Epithelial cell of proximal tubule (primary cell): ENCODE measurements at regions not wholly inside any gene's neighbourhood (a gene's known extent, or its start where the extent isn't known, plus 50 kb on each side); places are given as distances from the start of the nearest gene placed in this dataset.

ENCODE experiments used
- DNase-seq: peaks from one replicate; pipeline ENCODE4 v3.0.0-alpha.2; 2011; ENCODE audit warnings: low read depth
- H3K4me3 ChIP-seq: 2 replicates; pipeline ENCODE4 v1.5.1; 2011; ENCODE audit warnings: low read depth, mild to moderate bottlenecking, low read length
- TF ChIP-seq, protein P1 (sequence below): conservative IDR thresholded peaks from 2 replicates; pipeline ENCODE4 v1.5.1; 2012; ENCODE audit warnings: low read depth, mild to moderate bottlenecking, low read length

GRCh38 chrX:25805744-25806143, 332.4 kb upstream of the MAGEB18 start:
- DNase-seq, result no peak
- no peak overlapping the region for H3K4me3 ChIP-seq
- TF ChIP-seq, protein P1, sequence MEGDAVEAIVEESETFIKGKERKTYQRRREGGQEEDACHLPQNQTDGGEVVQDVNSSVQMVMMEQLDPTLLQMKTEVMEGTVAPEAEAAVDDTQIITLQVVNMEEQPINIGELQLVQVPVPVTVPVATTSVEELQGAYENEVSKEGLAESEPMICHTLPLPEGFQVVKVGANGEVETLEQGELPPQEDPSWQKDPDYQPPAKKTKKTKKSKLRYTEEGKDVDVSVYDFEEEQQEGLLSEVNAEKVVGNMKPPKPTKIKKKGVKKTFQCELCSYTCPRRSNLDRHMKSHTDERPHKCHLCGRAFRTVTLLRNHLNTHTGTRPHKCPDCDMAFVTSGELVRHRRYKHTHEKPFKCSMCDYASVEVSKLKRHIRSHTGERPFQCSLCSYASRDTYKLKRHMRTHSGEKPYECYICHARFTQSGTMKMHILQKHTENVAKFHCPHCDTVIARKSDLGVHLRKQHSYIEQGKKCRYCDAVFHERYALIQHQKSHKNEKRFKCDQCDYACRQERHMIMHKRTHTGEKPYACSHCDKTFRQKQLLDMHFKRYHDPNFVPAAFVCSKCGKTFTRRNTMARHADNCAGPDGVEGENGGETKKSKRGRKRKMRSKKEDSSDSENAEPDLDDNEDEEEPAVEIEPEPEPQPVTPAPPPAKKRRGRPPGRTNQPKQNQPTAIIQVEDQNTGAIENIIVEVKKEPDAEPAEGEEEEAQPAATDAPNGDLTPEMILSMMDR, result no peak

DNA sequence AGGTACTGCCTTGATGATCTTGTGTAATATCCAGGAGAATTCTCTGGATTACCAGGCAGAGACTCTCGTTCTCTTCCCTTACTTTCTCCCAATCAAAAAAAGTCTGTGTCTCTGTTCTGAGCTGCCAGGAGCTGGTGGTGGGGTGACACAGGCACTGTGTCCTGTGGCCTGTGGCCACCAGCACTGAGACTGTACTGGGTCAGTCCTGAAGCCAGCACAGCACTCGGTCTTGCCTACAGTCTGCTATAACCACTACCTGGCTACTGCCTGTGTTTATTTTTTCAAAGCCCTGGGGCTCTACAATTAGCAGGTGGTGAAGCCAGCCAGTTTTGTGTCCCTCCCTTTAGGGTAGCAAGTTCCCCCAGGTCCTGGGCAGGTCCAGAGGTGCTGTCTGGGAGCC, 331.1 kb upstream of the MAGEB18 start:
- TF ChIP-seq, protein P1, result no peak
- DNase-seq, result no peak
- no peak overlapping the region for H3K4me3 ChIP-seq

DNA sequence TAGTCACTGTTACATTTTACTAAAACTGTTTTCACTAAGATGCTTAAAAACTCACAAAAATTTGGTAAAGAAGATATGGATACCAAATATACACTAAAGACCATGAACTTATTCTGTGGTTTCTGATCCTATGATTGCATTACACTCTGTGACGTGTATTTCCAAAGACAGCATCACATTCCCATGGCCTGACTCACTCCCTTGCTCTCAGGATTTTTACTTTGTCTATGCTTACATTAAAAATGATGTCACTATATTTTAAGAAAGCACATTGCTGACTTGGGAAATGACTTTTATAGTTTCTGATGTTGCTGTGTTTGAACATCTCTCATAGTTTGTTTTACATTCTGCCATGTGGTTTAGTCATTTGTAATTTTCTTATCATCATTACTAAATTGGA, 327.9 kb upstream of the MAGEB18 start:
- DNase-seq, result no peak
- H3K4me3 ChIP-seq, result no peak overlapping the region
- TF ChIP-seq, protein P1, result no peak

DNA sequence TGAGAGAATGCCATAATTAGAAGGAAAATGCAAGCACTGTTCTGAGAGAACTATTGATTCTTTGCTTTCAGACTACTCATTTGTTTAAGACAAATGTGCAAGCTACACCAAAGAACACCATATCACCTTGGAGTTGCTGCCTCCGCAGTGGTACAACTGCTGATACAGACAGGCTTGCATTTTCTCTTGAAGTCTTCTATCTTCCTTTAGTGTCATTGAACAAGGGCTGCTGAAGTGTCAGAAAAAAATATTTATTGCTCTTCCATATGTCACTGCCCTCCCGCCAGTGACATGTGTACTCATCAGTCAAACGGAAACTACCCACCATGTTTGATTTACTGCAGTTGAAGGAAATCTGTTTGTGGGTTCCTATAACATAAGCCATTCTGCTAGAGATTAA, 318.3 kb upstream of the MAGEB18 start:
- TF ChIP-seq, protein P1, result no peak
- DNase-seq, result no peak

DNA sequence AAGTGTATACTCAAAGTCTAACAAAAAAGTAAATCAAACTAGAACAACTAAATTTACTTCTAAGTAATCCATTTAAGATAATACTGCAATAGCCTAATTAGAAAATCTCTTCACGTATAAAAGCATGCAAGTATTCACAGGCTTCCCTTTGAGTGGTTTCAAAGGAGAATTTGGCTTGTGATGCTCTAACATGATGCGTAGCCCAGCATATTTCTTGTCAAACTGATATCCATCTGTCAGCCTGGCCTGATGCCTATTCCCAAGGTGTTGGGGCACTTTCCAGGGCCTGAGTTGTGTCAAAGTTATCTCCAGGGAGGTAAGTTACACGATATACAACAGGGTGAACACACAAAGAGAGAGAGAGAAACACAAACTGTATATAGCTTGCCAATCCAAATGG, 287.0 kb upstream of the MAGEB18 start:
- H3K4me3 ChIP-seq, result no peak overlapping the region
- DNase-seq, result no peak
- TF ChIP-seq, protein P1, result no peak

More for the DNA sequence above, 318.3 kb upstream of the MAGEB18 start:
- no peak overlapping the region for H3K4me3 ChIP-seq

DNA sequence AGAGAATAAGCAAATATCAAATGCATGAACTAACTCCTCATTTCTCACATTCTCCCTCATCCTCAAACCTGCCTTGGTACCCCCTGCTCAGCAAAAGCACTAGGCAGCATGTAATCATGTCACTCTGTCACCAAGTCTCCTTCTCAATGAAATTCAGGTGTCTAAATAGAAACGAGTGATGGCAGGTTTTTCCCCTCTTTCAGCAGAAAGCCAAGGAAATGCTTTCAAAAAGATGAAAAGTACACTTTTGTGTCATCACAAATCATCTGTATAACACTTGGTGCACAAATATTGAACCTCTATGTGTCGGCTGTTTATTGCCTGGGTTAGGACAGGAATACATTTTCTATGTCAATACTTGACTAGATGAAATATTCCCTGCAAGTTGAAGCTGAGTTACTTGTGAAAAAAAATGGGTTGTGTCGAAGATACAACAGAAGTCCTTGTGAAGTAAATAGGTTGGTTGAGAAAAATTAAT, 285.1 kb upstream of the MAGEB18 start:
- TF ChIP-seq, protein P1, result no peak
- no peak for DNase-seq
- H3K4me3 ChIP-seq, result no peak overlapping the region

GRCh38 chrX:25858273-25858880, 279.8 kb upstream of the MAGEB18 start:
- no peak overlapping the region for H3K4me3 ChIP-seq
- TF ChIP-seq, protein P1, result peak; percentile 29
- DNase-seq, result no peak
